ENCODE measurements at regions not wholly inside any gene's neighbourhood (a gene's known extent, or its start where the extent isn't known, plus 50 kb on each side); places are given as distances from the start of the nearest gene placed in this dataset.

DNA sequence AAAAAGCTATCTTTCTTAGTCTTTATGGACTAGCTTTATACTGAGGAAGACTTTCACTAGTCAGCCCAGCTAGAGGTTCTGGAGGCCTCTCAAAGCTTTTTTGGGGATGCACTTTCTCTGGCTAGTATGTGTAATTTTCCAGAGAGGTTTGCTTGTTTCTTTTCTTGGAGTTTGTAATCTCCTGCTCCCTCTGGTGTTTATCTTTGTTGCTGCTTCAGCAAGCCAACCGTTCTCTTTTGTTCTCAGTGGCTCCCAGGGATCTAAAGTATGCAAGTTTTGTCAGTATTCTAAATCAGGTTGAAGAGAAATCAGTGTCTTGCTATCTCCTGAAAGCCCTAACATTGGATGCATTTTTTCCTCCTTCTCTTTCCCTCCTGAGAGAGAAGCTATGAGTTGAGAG is 121.1 kb upstream of the MYO16 start:
- Histone ChIP-seq H3K27ac (no peak overlapping the region), H3K4me1 (no peaks in the 10 kb centered on the region), H3K9me3 (no peaks in the 10 kb centered on the region), H3K36me3 (no peaks in the 10 kb centered on the region), H3K4me3 (no peak overlapping the region), H3K27me3 (no peaks in the 10 kb centered on the region)
- DNase-seq: no peak
- no peak for TF ChIP-seq EP300 (IDR thresholded peaks at IDR 0.05)
- no peak for TF ChIP-seq POLR2AphosphoS5 (IDR thresholded peaks at IDR 0.05)
- TF ChIP-seq, protein P1, sequence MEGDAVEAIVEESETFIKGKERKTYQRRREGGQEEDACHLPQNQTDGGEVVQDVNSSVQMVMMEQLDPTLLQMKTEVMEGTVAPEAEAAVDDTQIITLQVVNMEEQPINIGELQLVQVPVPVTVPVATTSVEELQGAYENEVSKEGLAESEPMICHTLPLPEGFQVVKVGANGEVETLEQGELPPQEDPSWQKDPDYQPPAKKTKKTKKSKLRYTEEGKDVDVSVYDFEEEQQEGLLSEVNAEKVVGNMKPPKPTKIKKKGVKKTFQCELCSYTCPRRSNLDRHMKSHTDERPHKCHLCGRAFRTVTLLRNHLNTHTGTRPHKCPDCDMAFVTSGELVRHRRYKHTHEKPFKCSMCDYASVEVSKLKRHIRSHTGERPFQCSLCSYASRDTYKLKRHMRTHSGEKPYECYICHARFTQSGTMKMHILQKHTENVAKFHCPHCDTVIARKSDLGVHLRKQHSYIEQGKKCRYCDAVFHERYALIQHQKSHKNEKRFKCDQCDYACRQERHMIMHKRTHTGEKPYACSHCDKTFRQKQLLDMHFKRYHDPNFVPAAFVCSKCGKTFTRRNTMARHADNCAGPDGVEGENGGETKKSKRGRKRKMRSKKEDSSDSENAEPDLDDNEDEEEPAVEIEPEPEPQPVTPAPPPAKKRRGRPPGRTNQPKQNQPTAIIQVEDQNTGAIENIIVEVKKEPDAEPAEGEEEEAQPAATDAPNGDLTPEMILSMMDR (IDR thresholded peaks at IDR 0.05): peak in 2 of 4 experiments; percentile 11 to 16
- no peak for TF ChIP-seq POLR2A (IDR thresholded peaks at IDR 0.05)
- intact Hi-C loops (cut with DNase I): no loop called here
- WGBS, 2 donors: 9 to 12% methylated on average over 1 of the region's 1 CpG

DNA sequence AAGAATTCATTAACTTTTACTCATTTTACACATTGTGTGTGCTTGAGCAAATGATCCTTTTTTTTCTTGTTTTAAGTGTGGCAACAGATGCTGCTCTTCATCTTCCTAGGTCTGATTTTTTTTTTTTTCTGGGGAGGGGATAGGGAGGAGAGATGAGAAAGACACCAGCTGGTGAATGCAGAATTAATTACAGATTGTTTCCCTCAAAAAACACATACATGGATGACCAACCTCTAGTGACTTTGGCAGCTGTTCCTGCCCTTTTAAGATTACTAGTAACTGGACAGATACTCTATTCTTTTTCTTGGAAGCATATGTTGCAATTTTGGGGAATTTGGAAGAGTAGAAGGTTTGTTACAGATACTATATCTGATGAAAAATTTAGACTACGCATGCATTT is 103.6 kb upstream of the MYO16 start:
- H3K9me3 ChIP-seq: no peaks in the 10 kb centered on the region
- no peaks in the 10 kb centered on the region for H3K36me3 ChIP-seq
- intact Hi-C loops (cut with DNase I): no loop called here
- DNase-seq: no peak
- no peak overlapping the region for H3K4me3 ChIP-seq
- H3K27me3 ChIP-seq: peaks cover 0 to 4% (median 0%) of the 10 kb centered on the region in 3 donors
- no peaks in the 10 kb centered on the region for H3K4me1 ChIP-seq
- H3K27ac ChIP-seq: no peak overlapping the region
- TF ChIP-seq EP300 (IDR thresholded peaks at IDR 0.05) (no peak), POLR2A (IDR thresholded peaks at IDR 0.05) (no peak), POLR2AphosphoS5 (IDR thresholded peaks at IDR 0.05) (no peak)
- TF ChIP-seq, protein P1 (IDR thresholded peaks at IDR 0.05): no peak
- 87 to 94% methylated on average over 1 of the region's 1 CpG for WGBS, 2 donors

DNA sequence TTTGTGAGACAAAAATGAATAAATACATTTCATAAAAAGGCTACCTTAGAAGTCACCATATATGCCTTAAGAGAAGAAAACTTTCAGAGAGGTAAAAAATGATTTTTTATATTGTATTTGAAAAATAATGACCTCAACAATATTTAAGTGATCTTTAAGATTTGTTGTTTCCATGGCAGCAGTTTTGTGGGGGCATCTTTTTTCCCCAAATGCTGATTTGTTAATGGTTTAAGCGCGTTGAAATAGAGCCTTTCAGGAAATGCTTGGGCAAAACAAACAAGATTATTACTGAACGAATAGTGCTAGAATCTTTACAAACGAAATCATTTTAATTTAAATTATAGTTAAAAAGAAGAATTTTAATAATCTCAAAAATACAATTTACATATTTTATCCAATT is 103.1 kb upstream of the MYO16 start:
- no peaks in the 10 kb centered on the region for H3K4me1 ChIP-seq
- H3K36me3 ChIP-seq: no peaks in the 10 kb centered on the region
- no peak overlapping the region for H3K27ac ChIP-seq
- intact Hi-C loops (cut with DNase I): no loop called here
- peaks cover 0 to 4% (median 0%) of the 10 kb centered on the region in 3 donors for H3K27me3 ChIP-seq
- 74 to 83% methylated on average over 4 of the region's 4 CpGs for WGBS, 2 donors
- DNase-seq: no peak
- TF ChIP-seq, protein P1 (IDR thresholded peaks at IDR 0.05): no peak
- TF ChIP-seq POLR2A (IDR thresholded peaks at IDR 0.05) (no peak), POLR2AphosphoS5 (IDR thresholded peaks at IDR 0.05) (no peak), EP300 (IDR thresholded peaks at IDR 0.05) (no peak)
- H3K9me3 ChIP-seq: no peaks in the 10 kb centered on the region
- no peak overlapping the region for H3K4me3 ChIP-seq

DNA sequence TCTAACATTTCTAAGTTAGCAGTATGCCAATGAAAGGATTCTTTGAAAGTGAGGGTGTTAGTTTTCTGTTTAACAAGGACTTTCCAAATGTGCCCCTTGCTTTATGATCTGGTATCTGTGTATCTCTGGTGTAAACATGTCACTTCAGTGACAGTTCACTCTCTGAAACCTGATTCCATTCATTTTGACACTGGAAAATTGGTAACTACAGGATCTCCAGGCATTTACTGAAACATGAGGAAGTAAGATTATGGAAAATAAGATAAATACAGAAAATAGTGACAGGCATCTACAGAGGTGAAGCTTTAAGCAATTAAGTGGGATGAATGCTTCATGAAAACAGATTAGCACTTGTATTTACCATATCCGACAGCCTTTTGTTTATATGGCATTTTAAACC is 101.6 kb upstream of the MYO16 start:
- Histone ChIP-seq H3K4me1 (no peaks in the 10 kb centered on the region), H3K4me3 (no peak overlapping the region), H3K27me3 (peaks cover 0 to 4% (median 0%) of the 10 kb centered on the region in 3 donors), H3K9me3 (no peaks in the 10 kb centered on the region), H3K27ac (no peak overlapping the region), H3K36me3 (no peaks in the 10 kb centered on the region)
- no peak for TF ChIP-seq POLR2AphosphoS5 (IDR thresholded peaks at IDR 0.05)
- no peak for TF ChIP-seq EP300 (IDR thresholded peaks at IDR 0.05)
- no peak for DNase-seq
- intact Hi-C loops (cut with DNase I): no loop called here
- WGBS, 2 donors: 25 to 29% methylated on average over 1 of the region's 1 CpG

DNA sequence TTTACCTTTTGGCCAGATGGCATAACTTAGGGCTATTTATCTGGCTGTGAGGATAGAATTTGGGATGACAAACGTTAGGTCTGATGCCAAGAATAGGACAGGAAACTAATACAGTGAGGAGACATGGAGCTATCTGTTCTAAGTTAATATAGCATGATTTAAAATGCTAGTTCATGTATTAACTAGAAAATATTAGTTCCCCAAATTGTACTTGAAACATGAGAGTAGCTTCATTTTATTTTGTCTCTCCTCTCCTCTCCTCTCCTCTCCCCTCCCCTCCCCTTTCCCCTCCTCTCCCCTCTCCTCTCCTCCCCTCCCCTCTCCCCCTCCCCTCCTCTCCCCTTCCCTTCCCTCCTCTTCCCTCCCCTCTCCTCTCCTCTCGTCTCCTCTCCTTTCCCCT is 101.1 kb upstream of the MYO16 start:
- Histone ChIP-seq H3K27ac (no peak overlapping the region), H3K36me3 (no peaks in the 10 kb centered on the region), H3K9me3 (no peaks in the 10 kb centered on the region), H3K27me3 (peaks cover 0 to 4% (median 0%) of the 10 kb centered on the region in 3 donors), H3K4me1 (no peaks in the 10 kb centered on the region), H3K4me3 (no peak overlapping the region)
- intact Hi-C loops (cut with DNase I): no loop called here
- TF ChIP-seq EP300 (IDR thresholded peaks at IDR 0.05): no peak
- TF ChIP-seq POLR2AphosphoS5 (IDR thresholded peaks at IDR 0.05): no peak
- no peak for TF ChIP-seq POLR2A (IDR thresholded peaks at IDR 0.05)
- DNase-seq: no peak
- WGBS, 2 donors: 24 to 31% methylated on average over 2 of the region's 2 CpGs

DNA sequence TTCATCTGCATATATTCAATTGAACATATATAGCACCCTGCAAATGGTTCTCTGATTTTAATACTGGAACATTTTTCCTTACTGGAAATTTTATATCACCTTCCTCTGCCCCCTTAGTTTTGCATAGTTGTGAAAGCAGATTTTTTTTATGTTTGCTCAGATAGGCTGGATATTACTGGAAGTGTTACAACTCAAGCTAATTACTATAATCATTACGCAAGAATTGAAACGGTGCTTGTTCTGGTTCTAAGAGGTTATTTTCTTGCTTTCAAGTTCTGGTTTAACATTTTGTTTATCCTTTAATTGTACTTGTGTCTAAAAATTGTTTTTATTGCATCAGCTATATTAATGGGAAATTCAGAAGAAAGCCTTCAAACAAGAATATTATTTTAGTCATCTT is 95.6 kb upstream of the MYO16 start:
- TF ChIP-seq, protein P1 (IDR thresholded peaks at IDR 0.05): no peak
- TF ChIP-seq POLR2AphosphoS5 (IDR thresholded peaks at IDR 0.05): no peak
- no peak for TF ChIP-seq POLR2A (IDR thresholded peaks at IDR 0.05)
- TF ChIP-seq EP300 (IDR thresholded peaks at IDR 0.05): no peak
- Histone ChIP-seq H3K4me3 (no peak overlapping the region), H3K27me3 (peaks cover 0 to 4% (median 0%) of the 10 kb centered on the region in 3 donors), H3K4me1 (no peaks in the 10 kb centered on the region), H3K9me3 (no peaks in the 10 kb centered on the region), H3K36me3 (no peaks in the 10 kb centered on the region), H3K27ac (no peak overlapping the region)
- no peak for DNase-seq
- intact Hi-C loops (cut with DNase I): no loop called here
- 55 to 74% methylated on average over 2 of the region's 2 CpGs for WGBS, 2 donors

Measured in sigmoid colon (tissue), 6 donors.